ENCODE measurements at regions not wholly inside any gene's neighbourhood (a gene's known extent, or its start where the extent isn't known, plus 50 kb on each side); places are given as distances from the start of the nearest gene placed in this dataset.

DNA sequence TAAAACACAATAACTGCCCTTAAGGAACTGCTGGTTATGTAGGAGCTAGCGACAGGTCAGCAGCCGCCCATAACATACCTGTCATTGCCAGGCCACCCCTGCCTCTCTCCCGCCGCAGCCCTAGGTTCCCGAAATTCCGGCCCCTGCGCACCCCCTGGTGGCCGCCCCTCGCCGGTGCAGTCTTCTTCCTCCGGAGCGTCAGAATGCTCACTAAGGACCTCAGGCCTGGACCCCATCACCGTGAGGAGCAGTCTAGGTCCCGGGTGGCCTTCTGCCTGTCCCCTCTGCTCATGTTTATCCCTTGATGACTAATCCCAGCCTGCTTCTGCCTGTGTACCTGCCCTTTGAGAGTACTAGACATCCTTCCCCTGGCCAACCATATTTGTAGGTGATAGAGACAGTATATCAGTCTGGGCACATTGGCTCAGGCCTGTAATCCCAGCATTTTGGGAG is 115.7 kb upstream of the SLC1A4 start:
- peak; percentile 92 for DNase-seq
- Mint-ChIP-seq H3K4me3 (no peak overlapping the region), H3K9me3 (no peaks in the 10 kb centered on the region; a peak in 1 of 5 replicates), H3K4me1 (peaks cover 17 to 33% of the 10 kb centered on the region in 2 experiments), H3K36me3 (ENCODE audit: insufficient read depth in 1 of 3, low read depth in 3 of 3) (no peaks in the 10 kb centered on the region), H3K27me3 (ENCODE audit: low read depth) (peaks cover 8% of the 10 kb centered on the region), H3K27ac (0 out of 7 replicates have a peak overlapping the region, but pooled peaks of 1 of the 3 experiments have one; percentile 22)
- peak; percentile 98 for TF ChIP-seq CTCF (conservative IDR thresholded peaks at IDR 0.05)
- Histone ChIP-seq H2BK120ac (ENCODE audit: low read depth, low read length, poor library complexity, severe bottlenecking) (no peak overlapping the region), H4K91ac (ENCODE audit: insufficient read length, low read depth, low read length) (no peak overlapping the region), H3K4me2 (ENCODE audit: insufficient read depth, insufficient read length, low read length) (no peak overlapping the region), H3K27ac (ENCODE audit: insufficient read length, low read depth, low read length) (no peak overlapping the region), H2BK15ac (ENCODE audit: low read depth, low read length) (no peak overlapping the region), H2BK5ac (ENCODE audit: insufficient read length, low read length) (no peak overlapping the region), H3K4me1 (ENCODE audit: insufficient read depth, low read length) (no peaks in the 10 kb centered on the region), H3K9ac (ENCODE audit: extremely low read depth, insufficient read length, low read length) (no peak overlapping the region), H2BK20ac (ENCODE audit: low read depth, low read length, poor library complexity, severe bottlenecking) (no peak overlapping the region), H3K79me1 (ENCODE audit: insufficient read depth, low read depth, low read length, poor library complexity, severe bottlenecking) (no peaks in the 10 kb centered on the region), H3K14ac (ENCODE audit: insufficient read depth, low read length) (no peak overlapping the region), H2BK12ac (ENCODE audit: insufficient read length, low read depth, low read length) (no peak overlapping the region), H4K5ac (ENCODE audit: insufficient read length, low read depth, low read length) (no peak overlapping the region), H2AFZ (ENCODE audit: low read length) (no peak overlapping the region), H3K4ac (ENCODE audit: low read depth, low read length) (no peak overlapping the region), H3K79me2 (ENCODE audit: insufficient read depth, low read length) (no peaks in the 10 kb centered on the region), H3K27me3 (ENCODE audit: insufficient read depth, low read length) (no peaks in the 10 kb centered on the region), H3K18ac (ENCODE audit: insufficient read length, low read depth, low read length) (no peak overlapping the region), H2AK5ac (ENCODE audit: insufficient read length, low read length) (no peak overlapping the region), H4K20me1 (ENCODE audit: control insufficient read depth, insufficient read depth, insufficient read length) (peaks cover 3% of the 10 kb centered on the region), H3K23me2 (ENCODE audit: insufficient read length, low read depth, low read length, poor library complexity, severe bottlenecking) (no peaks in the 10 kb centered on the region), H3K56ac (ENCODE audit: insufficient read length, low read depth, low read length) (no peak overlapping the region), H4K8ac (replicated peaks; ENCODE audit: insufficient read length, low read depth, low read length) (no peak overlapping the region), H3T11ph (ENCODE audit: low read length) (no peak overlapping the region), H3K9me3 (ENCODE audit: control insufficient read depth, low read depth, low read length) (no peaks in the 10 kb centered on the region), H3K23ac (ENCODE audit: insufficient read length, low read depth, low read length) (no peak overlapping the region)
- no CpG with 5 or more reads among the region's 14 CpGs for WGBS (ENCODE audit: extremely low coverage, insufficient read length, low lambda C conversion rate)

All from H9 (cell line).